ENCODE measurements at regions not wholly inside any gene's neighbourhood (a gene's known extent, or its start where the extent isn't known, plus 50 kb on each side); places are given as distances from the start of the nearest gene placed in this dataset.
"Not testable (repeated sequence)": the region's sequence is repeated elsewhere in the genome, so short reads cannot be mapped to it uniquely, and the experiment has no call there.

DNA sequence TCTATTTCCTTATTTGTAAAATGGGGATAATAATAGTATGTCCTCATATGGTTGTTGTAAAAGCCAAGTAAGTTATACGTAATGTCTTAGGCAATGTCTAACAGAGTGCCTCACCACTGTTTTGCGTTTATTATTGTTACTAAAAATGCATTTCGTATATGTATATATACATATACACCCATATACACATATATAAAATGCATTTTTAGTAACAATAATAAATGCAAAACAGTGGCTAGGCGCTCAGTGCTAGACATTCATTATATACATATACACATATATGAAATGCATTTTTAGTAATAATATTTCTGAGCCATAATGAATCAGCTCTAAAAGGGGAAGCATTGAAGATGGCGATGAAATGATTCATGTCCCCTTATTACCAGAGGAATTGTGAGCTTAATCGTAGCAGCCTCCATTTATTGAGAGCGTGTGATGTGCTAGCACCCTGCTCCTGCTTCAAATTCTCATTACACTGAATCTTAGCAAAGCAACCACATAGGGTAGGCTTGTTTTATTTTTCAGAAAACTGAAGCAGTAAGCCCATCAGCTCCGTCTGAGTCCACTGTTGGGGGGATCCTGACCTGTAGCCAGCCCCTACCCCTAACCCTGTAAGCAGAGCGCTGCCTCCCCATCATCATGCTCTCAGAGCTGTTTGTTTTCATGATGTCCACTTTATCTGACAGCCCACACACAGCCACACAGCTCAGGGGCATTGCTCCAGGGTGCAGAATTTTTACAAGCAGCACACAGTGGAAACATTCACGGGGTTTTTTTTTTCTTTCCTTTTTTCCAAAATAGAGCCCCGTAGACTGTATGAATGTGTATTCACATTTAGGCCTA, 97.1 kb upstream of the NAV2 start:
- intact Hi-C loops (cut with DNase I): no loop called here
- Histone ChIP-seq H3K4me1 (peaks cover 0 to 4% (median 0%) of the 10 kb centered on the region in 3 donors), H3K36me3 (no peaks in the 10 kb centered on the region), H3K4me3 (no peak overlapping the region), H3K27me3 (no peaks in the 10 kb centered on the region), H3K9me3 (peaks cover 0 to 11% (median 8%) of the 10 kb centered on the region in 3 donors), H3K27ac (peak overlapping the region in 3 of 4 donors; percentile 31 to 50 (median 44))
- DNase-seq: no peak
- TF ChIP-seq, protein P1, sequence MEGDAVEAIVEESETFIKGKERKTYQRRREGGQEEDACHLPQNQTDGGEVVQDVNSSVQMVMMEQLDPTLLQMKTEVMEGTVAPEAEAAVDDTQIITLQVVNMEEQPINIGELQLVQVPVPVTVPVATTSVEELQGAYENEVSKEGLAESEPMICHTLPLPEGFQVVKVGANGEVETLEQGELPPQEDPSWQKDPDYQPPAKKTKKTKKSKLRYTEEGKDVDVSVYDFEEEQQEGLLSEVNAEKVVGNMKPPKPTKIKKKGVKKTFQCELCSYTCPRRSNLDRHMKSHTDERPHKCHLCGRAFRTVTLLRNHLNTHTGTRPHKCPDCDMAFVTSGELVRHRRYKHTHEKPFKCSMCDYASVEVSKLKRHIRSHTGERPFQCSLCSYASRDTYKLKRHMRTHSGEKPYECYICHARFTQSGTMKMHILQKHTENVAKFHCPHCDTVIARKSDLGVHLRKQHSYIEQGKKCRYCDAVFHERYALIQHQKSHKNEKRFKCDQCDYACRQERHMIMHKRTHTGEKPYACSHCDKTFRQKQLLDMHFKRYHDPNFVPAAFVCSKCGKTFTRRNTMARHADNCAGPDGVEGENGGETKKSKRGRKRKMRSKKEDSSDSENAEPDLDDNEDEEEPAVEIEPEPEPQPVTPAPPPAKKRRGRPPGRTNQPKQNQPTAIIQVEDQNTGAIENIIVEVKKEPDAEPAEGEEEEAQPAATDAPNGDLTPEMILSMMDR (IDR thresholded peaks at IDR 0.05): no peak
- no peak for TF ChIP-seq POLR2A (IDR thresholded peaks at IDR 0.05)
- WGBS, 2 donors: 77 to 78% methylated on average over 10 to 11 of the region's 11 CpGs

DNA sequence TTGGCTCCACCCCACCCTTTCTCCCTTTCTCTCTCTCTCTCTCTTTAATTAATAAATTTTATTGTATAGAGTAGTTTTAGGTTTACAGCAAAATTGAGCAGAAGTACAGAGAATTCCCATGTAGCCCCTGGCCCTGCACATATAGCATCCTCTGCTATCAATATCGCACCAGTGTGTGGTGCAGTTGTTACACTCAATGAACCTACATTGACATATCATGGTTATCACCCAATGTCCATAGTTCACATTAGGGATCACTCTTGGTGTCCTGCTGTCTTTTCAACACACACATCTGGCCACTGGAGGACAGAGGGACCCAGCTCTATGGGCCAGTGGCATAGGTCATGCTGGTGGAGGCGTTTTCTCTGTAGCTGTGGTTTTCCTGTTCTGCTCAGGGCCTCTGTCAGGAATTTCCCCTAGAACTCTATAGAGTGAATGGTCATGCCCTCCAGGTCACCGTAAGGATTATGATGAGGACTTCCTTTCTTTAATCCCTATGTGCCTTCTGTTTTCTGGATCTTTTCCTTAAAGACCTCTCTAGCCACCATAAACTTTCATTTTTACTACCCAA, 98.2 kb upstream of the NAV2 start:
- WGBS, 2 donors: 68 to 88% methylated on average over 3 of the region's 3 CpGs
- DNase-seq: no peak

DNA sequence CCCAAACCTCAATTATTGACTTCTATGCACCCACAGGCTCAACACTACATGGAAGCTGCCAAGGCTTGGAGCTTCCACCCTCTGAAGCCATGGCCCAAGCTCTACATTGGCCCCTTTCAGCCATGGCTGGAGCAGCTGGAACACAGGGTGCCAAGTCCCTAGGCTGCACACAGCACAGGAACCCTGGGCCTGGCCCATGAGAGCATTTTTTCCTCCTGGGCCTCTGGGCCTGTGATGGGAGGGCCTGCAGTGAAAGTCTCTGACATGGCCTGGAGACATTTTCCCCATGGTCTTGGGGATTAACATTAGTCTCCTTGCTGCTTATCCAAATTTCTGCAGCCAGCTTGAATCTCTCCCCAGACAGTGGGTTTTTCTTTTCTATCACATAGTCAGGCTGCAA, 100.6 kb upstream of the NAV2 start:
- H3K4me3 ChIP-seq; H3K36me3 ChIP-seq; H3K27ac ChIP-seq; intact Hi-C loops (cut with DNase I); H3K4me1 ChIP-seq; DNase-seq; H3K27me3 ChIP-seq: not testable (repeated sequence)
- H3K9me3 ChIP-seq: peaks cover 0 to 11% (median 8%) of the 10 kb centered on the region in 3 donors

More for the DNA sequence above, 98.2 kb upstream of the NAV2 start:
- H3K36me3 ChIP-seq: no peaks in the 10 kb centered on the region
- H3K27ac ChIP-seq: no peak overlapping the region
- TF ChIP-seq POLR2A (IDR thresholded peaks at IDR 0.05): no peak
- TF ChIP-seq, protein P1 (IDR thresholded peaks at IDR 0.05): no peak
- H3K27me3 ChIP-seq: peaks cover 0 to 3% (median 0%) of the 10 kb centered on the region in 4 donors
- H3K4me1 ChIP-seq: peaks cover 0 to 4% (median 0%) of the 10 kb centered on the region in 3 donors
- intact Hi-C loops (cut with DNase I): no loop called here
- H3K9me3 ChIP-seq: peaks cover 0 to 11% (median 8%) of the 10 kb centered on the region in 3 donors
- no peak overlapping the region for H3K4me3 ChIP-seq

DNA sequence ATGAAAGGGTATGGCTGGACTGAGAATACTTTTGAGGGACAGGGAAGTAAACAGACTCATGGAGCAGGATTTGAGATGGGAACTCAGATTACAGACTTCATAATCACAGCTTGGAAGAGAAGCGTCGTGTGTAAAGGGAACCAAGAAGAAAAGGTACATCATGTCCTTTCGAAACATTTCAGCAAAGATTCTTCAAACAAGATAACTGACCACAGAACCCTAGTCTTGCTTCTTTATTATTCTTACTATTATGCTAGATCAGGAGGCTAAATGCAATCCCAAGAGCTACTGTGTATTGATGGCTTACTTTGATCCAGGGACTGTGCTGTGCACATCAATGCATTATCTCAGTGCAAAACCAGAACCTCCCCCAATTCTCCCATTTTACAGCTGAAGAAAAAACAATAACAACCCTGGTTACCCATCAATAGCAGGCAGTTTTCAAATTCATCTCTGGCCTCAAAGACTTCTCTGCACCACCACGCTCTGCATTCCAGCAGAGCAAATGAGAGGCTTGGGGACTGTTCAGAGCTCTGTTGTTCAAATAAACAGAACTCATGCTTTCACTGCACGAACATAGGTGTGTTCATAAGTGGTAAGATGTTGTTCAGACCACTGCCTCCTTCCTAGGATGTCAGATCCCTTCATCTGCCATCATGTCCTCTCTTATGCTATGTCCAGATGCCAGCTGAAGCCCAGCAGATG, 104.8 kb upstream of the NAV2 start:
- intact Hi-C loops (cut with DNase I): no loop called here
- H3K4me3 ChIP-seq: no peak overlapping the region
- H3K36me3 ChIP-seq: no peaks in the 10 kb centered on the region
- no peak for DNase-seq
- peak overlapping the region in 2 of 4 donors; percentile 1 to 26 for H3K27ac ChIP-seq
- peaks cover 0 to 3% (median 0%) of the 10 kb centered on the region in 4 donors for H3K27me3 ChIP-seq
- H3K9me3 ChIP-seq: peaks cover 0 to 11% (median 8%) of the 10 kb centered on the region in 3 donors
- TF ChIP-seq, protein P1 (IDR thresholded peaks at IDR 0.05): no peak
- no peak for TF ChIP-seq POLR2A (IDR thresholded peaks at IDR 0.05)
- peaks cover 0 to 13% (median 0%) of the 10 kb centered on the region in 3 donors for H3K4me1 ChIP-seq
- WGBS, 2 donors: 71 to 73% methylated on average over 5 of the region's 5 CpGs

DNA sequence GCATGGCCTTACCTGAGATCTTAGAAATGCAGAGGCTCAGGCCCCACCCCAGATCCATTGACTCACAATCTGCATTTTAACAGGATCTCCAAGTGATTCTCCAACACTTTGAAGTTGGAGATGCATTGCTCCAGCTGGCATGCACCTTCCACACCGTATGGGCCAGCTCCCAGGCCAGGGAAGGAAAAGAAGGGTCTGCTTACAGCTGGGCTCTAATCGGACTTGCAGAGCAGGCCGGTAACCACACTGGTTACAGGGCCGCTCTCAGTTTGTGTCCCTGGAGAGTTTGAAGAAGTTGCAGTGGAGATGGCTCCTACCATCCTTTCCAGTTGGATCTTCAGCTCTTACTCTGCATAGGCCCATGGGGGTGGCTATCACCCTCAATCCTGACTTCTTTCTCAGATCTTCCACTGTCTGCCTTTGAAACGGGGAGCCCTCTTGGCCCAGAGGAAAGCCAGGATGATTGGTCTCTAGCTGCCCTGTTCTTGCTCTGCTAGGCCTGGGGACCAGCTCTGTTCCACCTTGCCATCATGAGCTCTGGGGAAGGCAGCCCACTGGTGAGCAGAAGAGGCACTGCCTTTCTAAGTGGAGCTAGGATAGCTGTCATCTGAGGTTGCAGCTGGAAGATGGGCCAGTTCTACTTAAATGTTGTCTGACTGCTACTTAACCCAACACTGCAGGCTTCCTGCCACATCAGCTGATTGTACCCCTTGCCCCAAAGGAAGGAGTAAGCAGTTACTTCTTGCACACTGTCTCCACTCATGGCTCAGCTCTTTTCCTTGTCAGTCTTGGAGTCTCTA, 105.6 kb upstream of the NAV2 start:
- peak overlapping the region in 1 of 4 donors; percentile 1 for H3K27ac ChIP-seq
- peaks cover 0 to 13% (median 0%) of the 10 kb centered on the region in 3 donors for H3K4me1 ChIP-seq
- intact Hi-C loops (cut with DNase I): no loop called here
- no peaks in the 10 kb centered on the region for H3K36me3 ChIP-seq
- no peak overlapping the region for H3K4me3 ChIP-seq
- 67% methylated on average over 1 of the region's 5 CpGs; no CpG with 5 or more reads in 1 of the 2 donors for WGBS, 2 donors
- TF ChIP-seq, protein P1 (IDR thresholded peaks at IDR 0.05): no peak
- TF ChIP-seq POLR2A (IDR thresholded peaks at IDR 0.05): no peak
- H3K9me3 ChIP-seq: peaks cover 0 to 9% (median 5%) of the 10 kb centered on the region in 3 donors
- DNase-seq: no peak
- peaks cover 0 to 3% (median 0%) of the 10 kb centered on the region in 4 donors for H3K27me3 ChIP-seq

All from esophagus squamous epithelium (tissue), 5 donors.